WERI-Rb-1 (cell line): ENCODE measurements at regions not wholly inside any gene's neighbourhood (a gene's known extent, or its start where the extent isn't known, plus 50 kb on each side); places are given as distances from the start of the nearest gene placed in this dataset.

Experiments
- DNase-seq: peaks from one replicate; pipeline ENCODE4 v3.0.0-alpha.2; 2020
- H3K27ac ChIP-seq: fragments of 250-450 bp; sonication (Bioruptor Pico); 2 replicates; pipeline ENCODE4 v1.5.1; 2020; ENCODE audit warnings: mild to moderate bottlenecking, moderate library complexity
- H3K27me3 ChIP-seq: fragments of 250-450 bp; sonication (Bioruptor Pico); 2 replicates; pipeline ENCODE4 v1.5.1; 2021; ENCODE audit warnings: mild to moderate bottlenecking, low read depth, moderate library complexity; ENCODE audit not compliant: insufficient read depth, severe bottlenecking
- H3K36me3 ChIP-seq: fragments of 250-450 bp; sonication (Bioruptor Pico); 2 replicates; pipeline ENCODE4 v1.5.1; 2020; ENCODE audit warnings: mild to moderate bottlenecking, moderate library complexity
- H3K4me3 ChIP-seq: 2 replicates; pipeline ENCODE4 v1.5.1; 2011; ENCODE audit warnings: low read depth, mild to moderate bottlenecking, control low read depth, low read length
- H3K9me3 ChIP-seq: fragments of 250-450 bp; sonication (Bioruptor Pico); 2 replicates; pipeline ENCODE4 v1.5.1; 2021; ENCODE audit warnings: mild to moderate bottlenecking, moderate library complexity; ENCODE audit not compliant: severe bottlenecking
- TF ChIP-seq, protein P1 (sequence below): IDR thresholded peaks from 2 replicates; pipeline ENCODE4 v1.5.1; 2011; ENCODE audit warnings: low read depth, mild to moderate bottlenecking, control low read depth, inconsistent platforms, low read length

DNA sequence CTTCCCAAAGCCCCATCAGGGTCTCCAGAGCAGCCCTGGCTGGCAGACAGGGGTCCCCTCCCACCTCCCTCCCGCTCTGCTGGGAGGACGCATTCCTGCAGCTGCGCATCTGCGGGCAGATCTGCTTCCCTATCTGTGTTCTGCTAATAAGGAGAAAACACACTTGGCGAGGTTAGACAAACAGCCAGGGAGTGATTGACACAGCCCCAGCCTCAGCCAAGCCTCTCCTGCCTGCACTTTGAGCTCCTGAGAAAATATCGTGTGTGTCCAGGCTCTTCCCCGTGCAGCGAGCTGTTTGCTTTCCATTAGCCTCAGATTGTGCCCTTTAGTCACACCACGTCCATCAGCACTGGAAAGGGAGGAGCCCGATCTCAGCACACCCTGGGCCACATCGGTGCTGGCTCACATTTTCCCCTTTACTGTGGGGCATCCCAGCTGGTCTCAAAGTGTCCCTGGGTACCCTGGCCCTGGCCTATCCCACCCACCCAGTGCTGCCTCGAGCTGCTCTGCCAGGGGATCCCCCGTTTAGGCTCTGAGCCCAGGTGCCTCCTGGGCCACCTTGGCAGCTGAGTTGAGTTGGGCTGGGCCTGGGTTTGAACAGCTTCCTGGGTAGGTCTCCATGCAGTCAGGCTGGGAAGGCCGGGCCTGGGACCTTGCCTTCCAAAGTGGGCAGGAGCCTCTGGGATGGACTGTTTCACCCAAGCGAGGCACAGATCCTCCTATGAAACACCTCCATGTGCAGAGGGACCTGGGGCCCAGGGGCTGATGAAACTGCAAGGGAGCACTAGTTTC lies 61.1 kb downstream of the BARX1 start:
- peak; percentile 5 for DNase-seq
- no peak overlapping the region for H3K27ac ChIP-seq
- TF ChIP-seq, protein P1, sequence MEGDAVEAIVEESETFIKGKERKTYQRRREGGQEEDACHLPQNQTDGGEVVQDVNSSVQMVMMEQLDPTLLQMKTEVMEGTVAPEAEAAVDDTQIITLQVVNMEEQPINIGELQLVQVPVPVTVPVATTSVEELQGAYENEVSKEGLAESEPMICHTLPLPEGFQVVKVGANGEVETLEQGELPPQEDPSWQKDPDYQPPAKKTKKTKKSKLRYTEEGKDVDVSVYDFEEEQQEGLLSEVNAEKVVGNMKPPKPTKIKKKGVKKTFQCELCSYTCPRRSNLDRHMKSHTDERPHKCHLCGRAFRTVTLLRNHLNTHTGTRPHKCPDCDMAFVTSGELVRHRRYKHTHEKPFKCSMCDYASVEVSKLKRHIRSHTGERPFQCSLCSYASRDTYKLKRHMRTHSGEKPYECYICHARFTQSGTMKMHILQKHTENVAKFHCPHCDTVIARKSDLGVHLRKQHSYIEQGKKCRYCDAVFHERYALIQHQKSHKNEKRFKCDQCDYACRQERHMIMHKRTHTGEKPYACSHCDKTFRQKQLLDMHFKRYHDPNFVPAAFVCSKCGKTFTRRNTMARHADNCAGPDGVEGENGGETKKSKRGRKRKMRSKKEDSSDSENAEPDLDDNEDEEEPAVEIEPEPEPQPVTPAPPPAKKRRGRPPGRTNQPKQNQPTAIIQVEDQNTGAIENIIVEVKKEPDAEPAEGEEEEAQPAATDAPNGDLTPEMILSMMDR, result no peak
- H3K27me3 ChIP-seq, result no peaks in the 10 kb centered on the region
- no peaks in the 10 kb centered on the region for H3K36me3 ChIP-seq
- H3K9me3 ChIP-seq, result peaks cover 19% of the 10 kb centered on the region
- H3K4me3 ChIP-seq, result no peak overlapping the region

DNA sequence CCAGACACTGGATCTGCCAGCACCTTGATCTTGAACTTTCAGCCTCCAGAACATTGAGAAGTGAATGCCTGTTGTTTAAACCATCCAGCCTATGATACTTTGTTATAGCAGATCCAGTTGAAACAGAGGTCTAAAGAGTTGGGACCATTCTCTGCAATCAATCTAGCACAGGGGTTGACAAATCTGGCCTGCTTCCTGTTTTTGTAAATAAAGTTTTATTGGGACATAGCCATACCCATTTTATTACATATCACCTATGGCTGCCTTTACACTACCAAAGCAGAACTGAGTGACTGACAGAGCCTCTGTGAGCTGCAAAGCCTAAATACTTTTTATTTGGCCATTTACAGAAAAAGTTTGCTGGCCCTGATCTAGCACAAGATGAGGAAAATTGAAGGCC lies 62.0 kb downstream of the BARX1 start:
- Histone ChIP-seq H3K27ac (no peak overlapping the region), H3K36me3 (no peaks in the 10 kb centered on the region), H3K9me3 (peaks cover 19% of the 10 kb centered on the region), H3K4me3 (no peak overlapping the region), H3K27me3 (no peaks in the 10 kb centered on the region)
- no peak for DNase-seq
- TF ChIP-seq, protein P1, result no peak

DNA sequence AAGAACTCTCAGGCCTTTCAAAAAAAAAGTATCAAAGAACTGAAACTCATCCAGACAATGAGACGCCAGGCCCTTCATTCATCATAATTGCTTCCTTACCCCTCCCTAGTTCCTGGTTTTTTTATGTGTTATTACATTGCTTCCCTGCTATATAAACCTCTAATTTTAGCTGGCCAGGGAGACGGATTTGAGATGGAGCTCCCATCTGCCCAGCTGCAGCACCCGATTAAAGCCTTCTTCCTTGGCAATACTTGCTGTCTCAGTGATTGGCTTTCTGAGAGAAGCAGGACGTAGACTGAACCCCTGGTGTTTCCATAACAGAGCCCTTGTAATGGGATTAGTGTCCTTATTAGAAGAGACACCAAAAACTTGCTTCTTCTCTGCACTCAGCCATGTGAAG lies 62.4 kb downstream of the BARX1 start:
- H3K27me3 ChIP-seq, result no peaks in the 10 kb centered on the region
- no peak overlapping the region for H3K27ac ChIP-seq
- H3K4me3 ChIP-seq, result no peak overlapping the region
- H3K9me3 ChIP-seq, result peaks cover 19% of the 10 kb centered on the region
- no peaks in the 10 kb centered on the region for H3K36me3 ChIP-seq
- TF ChIP-seq, protein P1, result no peak
- DNase-seq, result no peak

DNA sequence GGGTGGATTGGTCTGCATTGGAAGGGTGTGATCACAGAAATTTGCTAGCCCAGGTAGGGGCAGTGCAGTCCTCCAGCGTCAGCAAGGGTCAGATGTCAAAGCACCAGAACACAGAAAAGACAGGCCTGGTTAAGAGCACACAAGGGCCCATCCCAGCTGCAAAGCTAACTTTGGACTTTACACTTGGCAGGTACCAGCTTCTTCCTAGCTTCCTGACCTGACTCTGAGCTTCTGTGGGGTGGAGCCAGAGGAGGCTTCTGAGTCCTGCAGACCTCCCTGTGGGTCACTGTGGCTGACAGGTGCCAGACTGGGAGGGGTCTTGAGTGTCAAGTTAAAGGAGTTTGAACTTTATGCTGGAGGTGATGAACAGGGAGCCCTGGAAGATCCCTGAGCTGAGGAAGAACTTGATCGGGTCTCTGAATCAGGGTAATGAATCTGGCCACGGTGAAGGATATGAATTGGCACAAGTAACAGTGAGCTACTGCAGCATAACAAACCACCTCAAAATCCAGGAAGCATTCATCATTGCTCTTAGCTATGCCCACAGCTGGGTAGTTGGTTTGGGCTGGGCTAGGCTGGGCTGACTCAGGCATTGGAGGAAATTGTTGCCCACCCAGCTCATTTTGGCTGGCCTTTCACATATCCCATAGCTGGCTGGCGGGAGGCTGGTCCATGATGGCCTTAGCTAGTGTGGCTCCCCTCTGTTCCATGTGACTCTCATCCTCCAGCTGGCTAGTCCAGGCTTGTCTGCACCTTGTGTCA lies 63.4 kb downstream of the BARX1 start:
- H3K9me3 ChIP-seq, result peaks cover 19% of the 10 kb centered on the region
- TF ChIP-seq, protein P1, result no peak
- H3K27me3 ChIP-seq, result no peaks in the 10 kb centered on the region
- H3K36me3 ChIP-seq, result no peaks in the 10 kb centered on the region
- no peak for DNase-seq
- no peak overlapping the region for H3K27ac ChIP-seq
- H3K4me3 ChIP-seq, result no peak overlapping the region

DNA sequence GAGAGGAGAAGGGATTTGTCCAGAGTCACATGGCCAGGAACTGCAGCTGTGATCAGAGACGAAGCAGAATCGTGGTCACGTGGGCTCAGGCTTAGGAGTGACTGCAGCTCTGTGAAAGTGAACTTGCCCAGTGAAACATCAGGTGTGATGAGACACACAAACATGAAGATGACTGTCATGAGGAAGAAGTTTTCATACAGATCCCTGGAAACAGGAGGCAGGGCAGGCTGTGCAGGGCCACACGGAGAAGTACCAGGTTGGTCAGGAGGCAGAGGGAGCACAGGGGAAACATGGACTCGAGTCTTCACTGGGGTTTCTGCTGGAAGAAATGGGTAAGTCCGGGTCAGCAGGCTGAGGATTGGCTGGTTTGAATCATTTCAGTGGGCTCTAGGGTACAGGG lies 64.1 kb downstream of the BARX1 start:
- Histone ChIP-seq H3K27ac (no peak overlapping the region), H3K9me3 (peaks cover 19% of the 10 kb centered on the region), H3K27me3 (no peaks in the 10 kb centered on the region), H3K4me3 (no peak overlapping the region), H3K36me3 (no peaks in the 10 kb centered on the region)
- TF ChIP-seq, protein P1, result no peak
- DNase-seq, result no peak
